GM19455 (cell line): ENCODE measurements at regions not wholly inside any gene's neighbourhood (a gene's known extent, or its start where the extent isn't known, plus 50 kb on each side); places are given as distances from the start of the nearest gene placed in this dataset.

ENCODE experiments used
- ATAC-seq: cut with Tn5 transposase; IDR thresholded peaks from one replicate; pipeline ENCODE4 v1.9.1; 2021; ENCODE audit not compliant: unreplicated experiment

GRCh38 chr3:80097674-80098073 is 329.9 kb upstream of the ROBO1 start:
- ATAC-seq: no peak

- ATAC-seq: no peak
Observed at GRCh38 chr3:80096909-80097308, 329.1 kb upstream of the ROBO1 start.

- ATAC-seq: no peak
Observed at GRCh38 chr3:80094589-80094988, 326.8 kb upstream of the ROBO1 start.

DNA sequence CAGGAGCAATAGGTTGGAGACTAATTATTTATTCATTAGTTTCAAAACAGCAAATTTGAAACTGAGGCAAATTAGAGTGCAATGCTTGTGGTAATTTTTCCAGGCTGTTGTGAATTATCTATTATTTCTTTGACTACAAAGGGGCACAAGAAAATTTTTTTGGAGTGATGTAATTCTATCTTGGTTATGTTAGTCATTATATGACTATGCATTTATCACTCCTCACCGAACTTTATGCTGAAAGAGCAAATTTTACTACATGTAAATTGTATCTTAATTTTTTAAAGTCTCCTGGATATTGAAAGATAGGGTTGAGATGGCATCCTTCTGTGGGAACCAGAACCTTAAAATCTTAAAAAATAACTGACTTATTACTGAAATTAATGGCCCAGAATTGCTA is 320.0 kb upstream of the ROBO1 start:
- no peak for ATAC-seq

DNA sequence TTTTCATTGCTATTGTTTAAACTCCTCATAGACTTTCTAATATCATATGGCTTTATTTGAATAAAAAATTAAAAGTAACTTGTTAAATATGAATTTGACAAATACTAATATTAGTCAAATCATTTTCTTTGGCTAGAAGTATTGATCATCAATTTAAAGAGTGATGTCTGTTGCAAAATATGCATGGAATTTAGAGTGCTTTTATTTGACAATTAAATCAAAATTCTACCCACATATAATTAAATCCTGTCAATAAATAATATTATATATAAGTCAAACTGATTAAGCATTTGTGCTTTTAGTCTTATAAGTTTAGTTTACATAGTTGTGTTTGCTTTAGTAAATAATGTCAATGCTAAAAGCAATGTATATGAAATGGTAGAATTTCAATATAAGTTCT is 318.6 kb upstream of the ROBO1 start:
- no peak for ATAC-seq

DNA sequence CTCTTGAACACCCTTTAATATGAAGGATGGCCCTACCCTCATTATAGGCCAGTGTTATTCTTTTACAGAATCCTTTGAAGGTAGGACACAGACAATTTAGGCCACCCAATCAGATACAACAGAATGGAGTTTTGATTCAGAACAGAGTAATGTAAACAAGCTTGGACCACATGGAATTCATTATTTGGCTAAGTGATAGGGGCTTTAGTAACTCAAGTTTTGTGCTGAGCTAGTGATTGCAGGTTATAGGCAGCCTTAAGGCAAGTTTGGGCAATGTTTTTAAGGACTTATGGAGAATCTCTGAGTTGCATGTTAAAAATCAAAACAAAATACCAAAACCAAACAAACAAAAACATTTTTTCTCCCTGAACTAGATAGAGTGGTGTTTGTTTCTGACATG is 312.1 kb upstream of the ROBO1 start:
- ATAC-seq: no peak

GRCh38 chr3:80068459-80068858 is 300.7 kb upstream of the ROBO1 start:
- ATAC-seq: no peak

GRCh38 chr3:80063535-80063934 is 295.7 kb upstream of the ROBO1 start:
- ATAC-seq: no peak

DNA sequence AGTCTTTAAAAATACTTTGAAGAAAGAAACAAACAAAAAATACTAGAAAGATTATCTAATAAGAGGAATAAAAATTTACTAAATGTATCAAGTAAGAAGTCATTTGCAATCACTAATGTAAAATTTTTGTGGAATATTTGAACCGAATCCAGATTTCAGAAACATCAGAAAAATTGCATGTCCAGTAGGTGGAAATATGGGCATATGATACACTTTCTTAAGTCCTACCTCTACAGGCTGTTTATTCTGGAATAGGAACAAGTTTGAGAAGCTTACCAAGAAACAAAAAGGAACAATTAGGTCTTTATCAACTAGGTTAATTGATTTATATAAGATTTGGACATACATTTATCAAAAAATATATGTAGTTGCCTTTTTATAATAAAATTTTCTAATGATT is 292.9 kb upstream of the ROBO1 start:
- no peak for ATAC-seq

DNA sequence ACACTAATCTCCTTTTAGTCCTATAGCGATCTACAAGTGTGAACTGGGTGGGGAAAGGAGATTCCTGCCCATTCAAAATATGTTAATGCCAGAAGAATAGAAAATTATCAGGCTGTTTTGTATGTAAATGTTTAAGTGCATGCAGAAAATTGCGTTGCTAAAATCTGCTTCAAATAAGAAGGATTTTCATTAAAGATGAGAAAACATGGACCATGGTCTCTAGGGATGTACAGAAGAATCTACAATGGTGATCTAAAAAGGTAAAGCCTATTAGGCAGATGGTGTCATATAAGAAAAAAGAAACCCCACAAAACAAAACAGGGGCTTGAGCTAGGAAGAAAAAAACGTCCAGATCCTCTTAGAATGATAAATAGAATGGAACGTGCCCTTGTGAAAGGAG is 287.5 kb upstream of the ROBO1 start:
- ATAC-seq: no peak

GRCh38 chr3:80052271-80052670 is 284.5 kb upstream of the ROBO1 start:
- ATAC-seq: no peak

- no peak for ATAC-seq
Observed at GRCh38 chr3:80051602-80051962, 283.8 kb upstream of the ROBO1 start.

DNA sequence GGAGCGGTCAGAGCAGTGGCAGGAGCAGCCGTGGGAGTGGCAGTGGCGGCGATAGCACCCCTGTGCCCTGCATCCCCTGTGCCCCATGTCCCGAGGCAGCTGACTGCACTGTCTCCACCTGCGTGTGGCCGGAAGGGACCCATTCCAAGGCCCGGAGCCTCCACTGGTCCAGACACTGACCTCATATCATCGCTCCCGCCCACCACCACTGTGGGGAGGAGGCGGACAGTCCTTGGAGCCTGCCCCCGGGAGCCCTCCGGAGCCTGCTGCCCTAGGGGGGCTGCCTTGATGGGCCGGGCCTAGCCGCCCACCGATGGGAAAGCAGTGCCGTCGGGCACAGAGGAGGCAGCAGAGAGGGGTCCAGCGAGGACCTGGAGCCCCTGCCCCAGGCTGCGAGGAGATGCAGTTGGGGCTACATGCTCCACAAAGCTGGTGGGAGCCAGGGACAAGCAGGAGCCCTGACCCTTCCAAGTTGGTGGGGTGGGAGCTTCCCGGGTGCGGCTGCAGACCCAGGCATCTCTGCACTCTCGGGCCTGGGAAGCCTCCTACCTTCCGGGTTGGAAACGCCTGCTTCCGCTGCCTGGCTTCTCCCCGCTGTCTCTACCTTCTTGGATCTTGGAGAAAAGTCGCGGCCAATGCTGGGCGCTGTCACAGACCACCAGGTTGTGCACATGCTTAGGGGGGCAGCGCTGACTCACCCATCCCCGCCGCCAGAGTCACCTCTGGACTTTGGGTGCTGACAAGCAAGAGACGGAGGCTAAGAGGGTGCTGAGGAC is 283.2 kb upstream of the ROBO1 start:
- ATAC-seq: no peak

GRCh38 chr3:80043226-80043625 is 275.4 kb upstream of the ROBO1 start:
- no peak for ATAC-seq

GRCh38 chr3:80040067-80040466 is 272.3 kb upstream of the ROBO1 start:
- no peak for ATAC-seq

DNA sequence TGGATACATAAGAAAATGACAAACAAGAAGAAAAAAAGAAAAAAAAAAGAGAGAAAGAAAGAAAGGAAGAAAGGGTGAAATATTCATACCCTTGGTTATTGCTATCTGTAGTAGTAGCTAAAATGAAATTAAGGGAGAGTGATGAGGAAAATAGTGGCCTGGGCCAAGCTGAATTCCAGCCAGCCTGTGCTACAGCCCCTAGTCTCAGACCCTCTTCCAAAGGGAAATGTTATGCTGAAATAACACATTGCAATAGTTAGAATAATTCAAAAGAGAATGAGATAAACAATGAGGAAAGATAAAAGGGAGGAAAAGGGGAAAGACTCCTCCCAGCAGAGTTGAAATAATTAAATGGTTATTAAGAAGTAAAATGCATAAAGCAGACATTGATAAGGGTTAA is 268.4 kb upstream of the ROBO1 start:
- ATAC-seq: no peak

DNA sequence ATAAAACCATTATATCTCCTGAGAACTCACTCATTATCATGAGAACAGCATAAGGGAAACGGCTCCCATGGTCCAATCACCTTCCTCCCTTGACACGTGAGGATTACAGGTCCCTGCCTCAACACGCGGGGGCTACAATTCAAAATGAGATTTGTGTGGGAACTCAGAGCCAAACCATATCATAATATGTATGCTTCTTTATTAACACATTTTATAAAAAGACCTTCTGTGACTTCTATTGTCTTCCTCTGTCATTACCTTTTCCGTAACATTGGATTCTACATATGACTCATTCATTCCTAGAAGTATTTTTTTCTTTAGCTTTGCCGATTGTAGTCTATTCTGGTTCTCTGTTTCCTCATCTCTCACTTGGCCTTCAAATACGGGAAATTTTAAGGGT is 267.2 kb upstream of the ROBO1 start:
- ATAC-seq: no peak

DNA sequence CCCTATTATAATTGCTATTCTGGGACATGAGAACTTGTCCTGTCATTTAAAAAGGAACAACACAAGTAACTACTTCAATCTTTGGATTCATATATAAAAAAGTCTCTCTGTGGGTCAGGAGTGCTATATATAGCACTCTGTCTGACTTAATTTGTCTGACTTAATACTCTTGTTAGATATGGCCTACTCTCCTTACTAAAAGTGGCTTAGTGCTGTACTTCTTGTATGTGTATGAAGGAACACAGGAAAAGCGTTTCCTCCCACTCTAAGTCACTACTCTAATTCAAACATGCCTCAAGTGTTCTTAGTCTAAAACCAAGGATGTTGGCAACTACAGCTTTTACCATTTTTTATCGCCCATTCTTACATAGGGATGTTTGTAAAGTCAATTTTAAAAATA is 255.2 kb upstream of the ROBO1 start:
- no peak for ATAC-seq

DNA sequence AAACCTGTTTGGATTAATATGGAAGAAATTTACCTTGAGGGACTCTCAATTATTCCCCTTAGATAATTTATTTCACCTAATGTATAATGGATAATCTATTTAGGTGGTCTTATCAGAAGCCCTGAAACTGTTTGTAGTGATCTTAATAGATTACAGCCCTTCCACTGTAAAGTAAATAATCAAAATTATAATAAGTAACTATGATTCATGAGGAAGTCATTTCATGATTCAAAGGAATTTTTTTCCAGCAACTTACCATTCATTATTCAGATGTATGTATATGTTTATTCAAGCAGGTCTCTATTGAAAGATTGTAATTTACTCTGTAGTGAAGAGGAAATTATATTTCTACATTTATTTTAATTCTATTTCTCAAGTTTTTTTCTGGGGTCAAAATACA is 250.6 kb upstream of the ROBO1 start:
- no peak for ATAC-seq

DNA sequence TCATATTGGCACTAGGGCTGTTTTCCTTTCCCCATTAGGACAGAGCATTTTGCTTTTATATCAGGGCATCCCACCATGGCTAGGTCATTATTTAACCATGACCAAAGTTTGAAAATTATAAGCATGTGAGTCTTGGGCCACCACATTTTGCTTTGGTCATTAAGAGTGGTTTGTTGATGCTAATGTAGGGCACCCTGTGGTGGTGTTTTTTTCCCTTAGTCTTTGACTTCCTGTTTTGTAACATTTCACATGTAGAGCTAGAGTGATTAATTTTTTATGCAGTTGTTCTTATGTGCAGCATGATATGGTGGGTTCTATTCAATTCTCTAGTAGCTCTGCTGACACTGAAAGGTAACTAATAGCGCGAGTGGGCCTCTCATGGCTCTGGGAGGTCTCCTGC is 249.6 kb upstream of the ROBO1 start:
- no peak for ATAC-seq

- ATAC-seq: no peak
Observed at GRCh38 chr3:80014576-80014975, 246.8 kb upstream of the ROBO1 start.

- no peak for ATAC-seq
Observed at GRCh38 chr3:80010021-80010571, 242.3 kb upstream of the ROBO1 start.

GRCh38 chr3:80007522-80007921 is 239.7 kb upstream of the ROBO1 start:
- no peak for ATAC-seq
